ENCODE measurements at regions not wholly inside any gene's neighbourhood (a gene's known extent, or its start where the extent isn't known, plus 50 kb on each side); places are given as distances from the start of the nearest gene placed in this dataset.
"Not testable (repeated sequence)": the region's sequence is repeated elsewhere in the genome, so short reads cannot be mapped to it uniquely, and the experiment has no call there.

- DNase-seq: no peak
These were observed 73.6 kb downstream of the CYLC2 start for GRCh38 chr9:103068753-103069152.

DNA sequence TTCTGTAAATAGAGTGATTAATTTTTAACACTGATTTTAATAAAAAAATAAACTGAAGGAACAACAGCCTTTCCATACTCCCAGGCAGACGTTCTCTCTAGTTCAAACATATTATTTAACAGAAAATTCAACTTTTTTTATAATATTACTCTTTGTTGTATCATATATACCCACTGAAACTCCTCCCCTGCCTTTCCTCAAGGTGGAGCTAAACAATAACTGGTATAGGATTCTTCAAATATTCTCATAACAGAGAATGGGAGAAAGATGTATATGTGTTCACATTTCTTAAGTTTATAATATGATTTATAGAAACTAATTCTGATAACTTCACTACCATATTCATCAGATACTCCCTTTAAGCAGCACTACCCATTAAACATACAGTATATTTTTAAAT is 83.4 kb downstream of the CYLC2 start:
- no peak for DNase-seq

DNA sequence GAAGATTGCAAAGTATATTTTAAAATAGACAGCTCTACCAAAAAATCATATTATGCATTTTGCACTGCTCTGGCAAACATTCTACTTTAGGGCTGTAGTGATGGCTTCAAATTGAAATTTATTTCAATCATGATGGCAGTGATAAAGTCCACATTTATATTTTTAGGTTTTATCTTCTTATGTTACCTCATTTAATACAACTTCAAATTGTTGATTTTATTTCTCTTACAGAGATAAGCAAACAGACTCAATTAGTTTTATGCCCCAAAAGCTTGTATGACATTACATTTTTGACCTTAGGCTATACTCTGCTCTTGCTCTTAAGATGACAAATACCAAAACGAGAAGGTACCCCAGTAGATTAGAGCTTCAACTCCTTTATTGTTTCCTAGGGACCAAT is 87.4 kb downstream of the CYLC2 start:
- no peak for DNase-seq

GRCh38 chr9:103089357-103089756 is 94.2 kb downstream of the CYLC2 start:
- DNase-seq: no peak

DNA sequence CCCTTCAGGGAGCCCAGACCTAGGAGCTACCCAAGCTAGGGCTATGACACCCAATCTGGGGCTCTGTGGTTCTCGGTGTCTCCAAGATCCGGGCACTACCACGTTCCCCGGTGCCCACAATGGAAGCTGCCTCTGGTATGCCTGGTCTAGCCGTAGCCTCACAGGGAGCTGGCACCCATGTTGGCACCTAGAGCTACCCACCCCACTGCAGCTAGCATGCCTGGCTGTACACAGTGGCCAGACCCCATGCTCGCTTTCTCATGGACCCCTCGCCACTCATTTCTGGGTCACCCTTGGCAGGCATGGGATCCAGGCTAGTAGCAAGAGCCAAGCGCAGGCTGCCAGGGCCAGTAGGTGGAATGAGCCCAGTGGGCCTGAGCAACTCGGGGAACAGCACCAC is 109.0 kb downstream of the CYLC2 start:
- DNase-seq: no peak

DNA sequence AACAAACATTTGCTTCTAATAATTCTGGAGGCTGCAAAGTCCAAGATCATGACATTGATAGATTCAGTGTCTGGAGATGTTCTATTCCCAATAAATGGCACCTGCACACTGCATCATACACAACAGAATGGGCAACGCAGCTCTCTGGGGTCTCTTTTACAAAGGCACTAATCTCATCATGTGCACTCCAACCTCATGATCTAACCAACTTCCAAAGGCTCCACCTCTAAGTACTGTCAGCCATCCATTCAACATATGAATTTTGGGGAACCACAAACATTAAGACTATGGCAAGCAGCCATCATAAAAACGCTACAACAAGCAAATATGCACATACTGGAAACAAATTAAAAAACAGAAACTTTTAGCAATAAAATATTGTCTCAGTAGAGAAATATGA is 121.1 kb downstream of the CYLC2 start:
- DNase-seq: no peak

GRCh38 chr9:103126494-103126893 is 131.4 kb downstream of the CYLC2 start:
- DNase-seq: no peak

DNA sequence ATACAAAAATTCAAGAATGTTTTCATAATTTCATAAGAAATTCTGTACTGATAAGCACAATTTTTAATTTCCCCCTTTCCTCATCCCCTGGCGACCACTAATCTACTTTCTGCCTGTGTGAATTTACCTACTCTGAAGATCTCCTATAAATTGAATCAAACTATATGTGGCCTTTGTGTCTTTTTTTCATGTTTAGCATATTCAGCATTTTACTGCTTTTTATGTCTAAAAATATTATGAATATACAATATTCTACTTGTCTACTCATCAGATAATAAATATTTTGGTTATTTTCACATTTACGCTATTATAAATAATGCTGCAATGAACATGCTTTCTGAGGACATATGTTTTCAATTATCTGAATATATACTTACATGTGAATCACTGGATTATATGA is 144.8 kb downstream of the CYLC2 start:
- no peak for DNase-seq

DNA sequence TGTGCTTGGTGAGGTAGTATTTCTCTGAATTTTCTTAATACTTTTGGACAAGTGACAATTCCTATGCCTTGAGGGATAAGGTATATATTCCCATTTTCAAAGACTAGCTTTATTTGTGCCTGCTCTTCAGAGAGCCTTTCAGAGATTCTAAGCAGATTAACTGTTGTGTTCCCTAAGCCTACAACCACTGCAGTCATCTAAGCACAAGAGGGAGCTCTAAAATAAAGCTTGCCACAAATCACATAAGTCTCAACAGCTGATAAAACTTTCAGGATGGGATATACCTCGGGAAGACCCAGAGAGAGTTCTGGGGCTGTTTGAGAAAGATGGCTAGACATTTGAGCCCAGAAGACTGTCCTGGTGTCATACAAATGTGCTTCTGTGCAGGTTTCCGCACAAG is 157.3 kb downstream of the CYLC2 start:
- DNase-seq: no peak

DNA sequence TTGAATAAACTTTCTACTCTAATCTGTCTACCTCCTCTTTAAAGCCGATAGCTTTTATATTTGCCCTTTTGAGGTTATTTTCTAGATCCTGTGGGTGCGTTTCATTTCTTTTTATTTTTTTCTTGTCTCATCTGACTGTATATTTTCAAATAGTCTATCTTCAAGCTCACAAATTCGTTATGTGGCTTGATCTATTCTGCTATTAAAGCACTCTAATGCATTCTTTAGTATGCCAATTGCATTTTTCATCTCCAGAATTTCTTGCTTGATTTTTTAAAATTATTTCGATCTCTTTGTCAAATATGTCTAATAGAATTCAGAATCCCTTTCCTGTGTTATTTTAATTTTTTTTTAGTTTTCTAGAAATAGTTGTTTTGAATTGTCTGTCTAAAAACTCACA is 172.4 kb downstream of the CYLC2 start:
- DNase-seq: no peak

GRCh38 chr9:103168254-103168653 is 173.1 kb downstream of the CYLC2 start:
- no peak for DNase-seq

GRCh38 chr9:103169798-103170197 is 174.7 kb downstream of the CYLC2 start:
- DNase-seq: no peak

GRCh38 chr9:103183701-103184171 is 188.6 kb downstream of the CYLC2 start:
- DNase-seq: no peak

GRCh38 chr9:103186959-103187358 is 191.8 kb downstream of the CYLC2 start:
- no peak for DNase-seq

DNA sequence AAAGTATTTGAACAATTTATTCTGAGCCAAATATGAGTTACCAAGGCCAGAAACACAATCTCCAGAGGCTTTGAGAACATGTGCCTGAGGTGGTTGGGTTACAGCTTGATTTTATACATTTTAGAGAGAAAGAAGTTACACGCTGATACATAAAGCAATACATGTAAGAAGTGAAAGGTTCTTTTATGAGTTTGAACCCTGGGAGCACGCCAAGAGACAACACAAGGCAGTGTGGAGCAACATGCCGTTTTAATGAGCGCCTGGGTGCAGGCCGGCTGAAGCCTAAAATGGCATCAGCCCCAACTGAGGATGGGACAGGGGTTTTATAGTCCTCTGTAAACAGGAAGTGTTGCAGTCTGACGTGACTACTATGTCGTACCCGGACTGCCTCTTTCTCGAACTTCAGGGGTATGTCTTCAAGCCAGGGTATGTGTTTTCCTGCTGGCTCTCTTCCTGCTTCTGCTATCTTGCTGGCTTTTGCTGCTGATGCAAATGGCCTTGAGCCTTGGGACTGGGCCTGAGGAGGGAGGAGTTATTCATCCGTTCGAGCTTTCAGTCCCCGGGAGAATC is 193.7 kb downstream of the CYLC2 start:
- no peak for DNase-seq

DNA sequence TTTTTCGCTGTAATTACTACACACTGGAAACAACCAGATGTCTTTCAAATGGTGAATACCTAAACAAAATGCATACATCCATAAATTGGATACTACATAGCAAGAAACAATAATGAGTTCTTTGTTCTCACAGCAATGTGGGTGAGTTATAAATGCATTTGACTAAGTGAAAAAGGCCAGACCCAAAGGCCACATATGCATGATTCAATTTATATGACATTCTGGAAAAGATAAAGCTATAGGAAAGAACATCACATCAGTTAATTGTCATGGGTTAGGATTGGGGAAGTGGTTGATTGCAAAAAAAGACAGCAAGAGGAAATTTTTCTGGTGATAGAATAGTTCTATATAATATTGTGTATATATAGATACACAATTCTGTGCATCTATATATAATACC is 198.9 kb downstream of the CYLC2 start:
- no peak for DNase-seq

- no peak for DNase-seq
These were observed 208.0 kb downstream of the CYLC2 start for GRCh38 chr9:103203172-103203571.

DNA sequence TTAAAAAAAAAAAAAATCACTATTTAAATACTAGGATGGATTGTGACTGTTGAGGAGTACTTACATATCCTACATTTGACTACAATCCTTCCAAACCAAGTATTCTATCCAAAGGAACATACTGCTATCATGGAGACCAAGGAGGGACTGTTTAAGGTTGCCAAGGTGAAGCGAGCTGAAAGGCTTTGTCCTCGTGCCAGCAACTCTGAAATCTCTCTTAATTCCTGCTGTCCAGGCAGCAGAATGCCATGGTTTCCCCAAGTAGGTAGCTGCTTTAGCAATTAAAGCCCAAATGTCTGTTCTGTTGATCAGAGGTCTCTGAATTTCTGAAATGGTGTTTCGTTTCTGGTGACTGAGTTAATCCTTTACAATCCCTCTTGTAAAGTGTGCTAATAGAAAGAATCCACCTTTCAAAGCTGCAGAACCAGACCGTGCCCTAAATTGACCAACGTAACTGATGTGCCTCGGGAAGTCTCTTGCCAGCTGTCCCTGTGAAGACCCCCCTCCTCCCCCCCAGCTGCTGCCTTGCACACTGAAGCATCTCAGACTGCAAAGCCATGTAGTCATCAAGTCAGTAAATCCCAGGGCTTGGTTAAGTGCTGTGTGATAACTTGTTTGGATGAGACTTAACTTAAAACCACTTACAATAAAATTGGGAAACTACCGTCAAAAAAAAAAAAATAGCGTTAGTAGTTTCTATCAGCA is 210.9 kb downstream of the CYLC2 start:
- DNase-seq: not testable (repeated sequence)

GRCh38 chr9:103210607-103211006 is 215.5 kb downstream of the CYLC2 start:
- no peak for DNase-seq

- DNase-seq: no peak
These were observed 220.1 kb downstream of the CYLC2 start for GRCh38 chr9:103215197-103215596.

GRCh38 chr9:103225702-103226646 is 230.8 kb downstream of the CYLC2 start:
- no peak for DNase-seq

- no peak for DNase-seq
These were observed 231.5 kb downstream of the CYLC2 start for GRCh38 chr9:103226647-103227013.

DNA sequence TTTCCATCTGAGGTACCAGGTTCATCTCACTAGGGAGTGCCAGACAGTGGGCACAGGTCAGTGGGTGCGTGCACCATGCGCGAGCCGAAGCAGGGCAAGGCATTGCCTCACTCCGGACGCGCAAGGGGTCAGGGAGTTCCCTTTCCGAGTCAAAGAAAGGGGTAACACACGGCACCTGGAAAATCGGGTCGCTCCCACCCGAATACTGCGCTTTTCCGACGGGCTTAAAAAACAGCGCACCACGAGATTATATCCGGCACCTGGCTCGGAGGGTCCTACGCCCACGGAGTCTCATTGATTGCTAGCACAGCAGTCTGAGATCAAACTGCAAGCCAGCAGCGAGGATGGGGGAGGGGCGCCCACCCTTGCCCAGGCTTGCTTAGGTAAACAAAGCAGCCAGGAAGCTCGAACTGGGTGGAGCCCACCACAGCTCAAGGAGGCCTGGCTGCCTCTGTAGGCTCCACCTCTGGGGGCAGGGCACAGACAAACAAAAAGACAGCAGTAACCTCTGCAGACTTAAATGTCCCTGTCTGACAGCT is 242.5 kb downstream of the CYLC2 start:
- not testable (repeated sequence) for DNase-seq

- no peak for DNase-seq
These were observed 246.9 kb downstream of the CYLC2 start for GRCh38 chr9:103242025-103242424.

Data from stimulated activated CD4-positive, alpha-beta T cell treated with anti-CD3 and anti-CD28 coated beads, Interleukin-4, amount 100 ng/mL, for 24 hours (primary cell).